GM12878 (cell line): ENCODE measurements at regions not wholly inside any gene's neighbourhood (a gene's known extent, or its start where the extent isn't known, plus 50 kb on each side); places are given as distances from the start of the nearest gene placed in this dataset.
A peak's percentile ranks its signal among the peaks of the same experiment; 100 is the strongest.

Experiments
- ATAC-seq: fragments of 200-7000 bp; cut with Tn5 transposase; 3 replicates; pipeline ENCODE4 v1.9.1; 2020; ENCODE audit warnings: mild to moderate bottlenecking, moderate library complexity
- BruUV-seq: library from RNA; stranded (reverse); fragments of 400-500 nt; replicated peaks from 2 replicates; lab custom pipeline; 2021; lab: Mats Ljungman, UMichigan
- CTCF ChIA-PET: fragments of 300-600 bp; sonication (Branson Sonifier 250); formaldehyde crosslinking; extraction: SDS; loops from one replicate; lab custom pipeline; 2021; ENCODE audit warnings: inconsistent platforms; lab: Yijun Ruan, JAX
- POLR2A ChIA-PET: fragments of 350-600 bp; formaldehyde crosslinking; extraction: SDS; loops from one replicate; lab custom pipeline; 2021; ENCODE audit warnings: inconsistent platforms; lab: Charles Lee
- RAD21 ChIA-PET: fragments of 300-600 bp; sonication (Branson Sonifier 250); formaldehyde crosslinking; loops from one replicate; lab custom pipeline; 2023; ENCODE audit warnings: antibody characterized with exemption; ENCODE audit not compliant: unreplicated experiment; lab: Charles Lee
- SMC1A ChIA-PET: fragments of 300-600 bp; sonication (Branson Sonifier 250); formaldehyde crosslinking; loops from one replicate; lab custom pipeline; 2023; ENCODE audit not compliant: unreplicated experiment, uncharacterized antibody; lab: Charles Lee
- DNase-seq: peaks from one replicate; pipeline ENCODE4 v3.0.0-alpha.2; 2011; ENCODE audit warnings: low read depth, low spot score
- FAIRE-seq: peaks from 3 replicates; lab custom pipeline; 2011; peaks lifted over from hg19 to GRCh38; lab: Jason Lieb, UNC
- H2AFZ ChIP-seq: 2 replicates; pipeline ENCODE4 v1.6.0; 2011; ENCODE audit warnings: low read depth, low read length, control low read depth; ENCODE audit not compliant: control insufficient read depth
- H3K27ac ChIP-seq: 2 replicates; pipeline ENCODE4 v1.5.1; 2011; ENCODE audit warnings: control low read depth; ENCODE audit not compliant: control insufficient read depth, insufficient read depth
- H3K27me3 ChIP-seq, 2 experiments: replicated peaks in 1 of 2; 2 replicates each; pipeline versions ENCODE4 v1.6.0 to v1.6.1; 2011; ENCODE audit warnings: low read length in 1 of 2; ENCODE audit not compliant: control insufficient read depth in 2 of 2, insufficient read depth in 2 of 2
- H3K36me3 ChIP-seq, 2 experiments: 2 replicates each; pipeline ENCODE4 v1.5.1; 2011; ENCODE audit warnings: low read length in 1 of 2; ENCODE audit not compliant: control insufficient read depth in 2 of 2, insufficient read depth in 2 of 2
- H3K4me1 ChIP-seq: 2 replicates; pipeline ENCODE4 v1.6.1; 2011; ENCODE audit warnings: mild to moderate bottlenecking, low read length, moderate library complexity, mixed read lengths; ENCODE audit not compliant: control insufficient read depth, insufficient read depth
- H3K4me2 ChIP-seq: 2 replicates; pipeline ENCODE4 v1.6.0; 2011; ENCODE audit warnings: control low read depth; ENCODE audit not compliant: control insufficient read depth, insufficient read depth
- H3K4me3 ChIP-seq: fragments of 200-600 bp; sonication (generic); 2 replicates; pipeline ENCODE4 v1.5.1; 2016
- H3K79me2 ChIP-seq: 2 replicates; pipeline ENCODE4 v1.6.0; 2011; ENCODE audit warnings: low read length; ENCODE audit not compliant: control insufficient read depth, insufficient read depth
- H3K9ac ChIP-seq: 2 replicates; pipeline ENCODE4 v1.8.0; 2011; ENCODE audit warnings: low read length, control low read depth, mixed read lengths; ENCODE audit not compliant: control insufficient read depth, insufficient read depth
- H3K9me3 ChIP-seq: replicated peaks from 3 replicates; pipeline ENCODE4 v1.5.1; 2011; ENCODE audit warnings: mild to moderate bottlenecking, low read length; ENCODE audit not compliant: control insufficient read depth, insufficient read depth
- H4K20me1 ChIP-seq: 2 replicates; pipeline ENCODE4 v1.6.0; 2011; ENCODE audit not compliant: control insufficient read depth, insufficient read depth
- ATF7 ChIP-seq: fragments of 450-650 bp; IDR thresholded peaks from 2 replicates; pipeline ENCODE4 v1.6.1; 2016; ENCODE audit warnings: low read depth, mild to moderate bottlenecking
- CBFB ChIP-seq: IDR thresholded peaks from 2 replicates; pipeline ENCODE4 v1.6.1; 2016; ENCODE audit warnings: antibody characterized with exemption, low read depth
- EP300 ChIP-seq, 2 experiments: fragments of 150-350 bp in 1 of 2; IDR thresholded peaks; 2 replicates each; pipeline ENCODE4 v1.6.1; 2011 to 2012; ENCODE audit warnings: low read depth in 2 of 2, low read length in 2 of 2, borderline replicate concordance in 1 of 2, improper control_type of control experiment in 1 of 2, inconsistent platforms in 1 of 2; ENCODE audit not compliant: control insufficient read depth in 1 of 2
- HDGF ChIP-seq: fragments of 450-650 bp; IDR thresholded peaks from 2 replicates; pipeline ENCODE4 v1.6.1; 2016; ENCODE audit warnings: antibody characterized with exemption
- MTA2 ChIP-seq: fragments of 450-650 bp; IDR thresholded peaks from 2 replicates; pipeline ENCODE4 v1.6.1; 2016; ENCODE audit warnings: low read depth, mild to moderate bottlenecking, moderate library complexity
- NR2F1 ChIP-seq: fragments of 450-650 bp; conservative IDR thresholded peaks from 2 replicates; pipeline ENCODE4 v1.6.1; 2017; ENCODE audit warnings: mild to moderate bottlenecking
- PAX5 ChIP-seq: IDR thresholded peaks from 2 replicates; pipeline ENCODE4 v1.6.1; 2011; ENCODE audit warnings: low read depth, low read length, borderline replicate concordance
- PAX8 ChIP-seq: fragments of 450-650 bp; IDR thresholded peaks from 2 replicates; pipeline ENCODE4 v1.6.1; 2017; ENCODE audit warnings: mild to moderate bottlenecking, moderate library complexity
- POU2F2 ChIP-seq: IDR thresholded peaks from 3 replicates; pipeline ENCODE4 v1.6.1; 2011; ENCODE audit warnings: low read depth, mild to moderate bottlenecking, low read length, borderline replicate concordance
- RUNX3 ChIP-seq: IDR thresholded peaks from 2 replicates; pipeline ENCODE4 v1.6.1; 2012; ENCODE audit warnings: low read length, inconsistent platforms
- SMAD1 ChIP-seq: fragments of 450-650 bp; IDR thresholded peaks from 2 replicates; pipeline ENCODE4 v1.6.1; 2018; ENCODE audit warnings: mild to moderate bottlenecking, low read depth; ENCODE audit not compliant: partially characterized antibody
- SP1 ChIP-seq: IDR thresholded peaks from one replicate; pipeline ENCODE4 v1.6.1; 2011; ENCODE audit warnings: low read depth, low read length
- SRF ChIP-seq, 2 experiments: IDR thresholded peaks; 2 replicates each; pipeline ENCODE4 v1.6.1; 2011; ENCODE audit warnings: low read depth in 2 of 2, low read length in 2 of 2, mild to moderate bottlenecking in 1 of 2, moderate library complexity in 1 of 2
- SUPT20H ChIP-seq: IDR thresholded peaks from 2 replicates; pipeline ENCODE4 v1.6.1; 2011; ENCODE audit warnings: low read depth, mild to moderate bottlenecking, low read length, moderate library complexity, borderline replicate concordance; ENCODE audit not compliant: control insufficient read depth
- WRNIP1 ChIP-seq: IDR thresholded peaks from 2 replicates; pipeline ENCODE4 v1.6.1; 2011; ENCODE audit warnings: low read depth, low read length, improper control_type of control experiment, borderline replicate concordance
- ZNF217 ChIP-seq: fragments of 450-650 bp; IDR thresholded peaks from 2 replicates; pipeline ENCODE4 v1.6.1; 2017; ENCODE audit warnings: antibody characterized with exemption, mild to moderate bottlenecking
- ZNF687 ChIP-seq: fragments of 450-650 bp; IDR thresholded peaks from 2 replicates; pipeline ENCODE4 v1.6.1; 2017; ENCODE audit warnings: mild to moderate bottlenecking, moderate library complexity
- ZZZ3 ChIP-seq: IDR thresholded peaks from 2 replicates; pipeline ENCODE4 v1.6.1; 2011; ENCODE audit warnings: low read depth; ENCODE audit not compliant: control insufficient read depth, insufficient read length
- WGBS: methylation state at CpG from one replicate; pipeline ENCODE4 v1.1.6; 2016; ENCODE audit warnings: low lambda C conversion rate; ENCODE audit not compliant: insufficient replicate concordance, insufficient coverage; ENCODE audit errors: missing lambda C conversion rate; 5-methylcytosine and 5-hydroxymethylcytosine counted together
- in situ Hi-C: fragments of 300-500 bp; cut with MboI; formaldehyde crosslinking; loops from 9 replicates; pipeline ENCODE4 v1.14.3; 2018; ENCODE audit warnings: mixed read lengths
- intact Hi-C: fragments of 100-400 bp; cut with micrococcal nuclease; formaldehyde crosslinking; loops from one replicate; pipeline ENCODE4 v1.14.2; 2022; ENCODE audit not compliant: unreplicated experiment

DNA sequence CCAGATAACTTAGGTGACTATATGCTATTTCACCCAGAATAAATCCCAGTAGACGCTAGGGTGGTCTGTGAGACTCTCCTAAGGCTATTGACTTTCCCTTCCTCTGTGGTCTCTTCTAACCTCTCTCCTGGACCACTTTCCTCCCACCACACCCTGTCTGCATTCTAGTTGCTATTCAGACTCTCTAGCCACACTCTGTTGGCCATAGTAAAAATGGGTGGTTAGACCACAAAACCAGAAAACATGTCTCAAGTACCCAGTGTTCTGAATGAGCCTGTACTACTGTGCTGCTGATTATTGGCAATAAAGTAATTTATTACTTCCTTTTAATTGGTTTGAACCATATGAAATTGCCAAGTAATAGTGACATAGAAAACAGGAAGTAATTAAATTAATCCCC, 240.8 kb downstream of the KIF20B start:
- Histone ChIP-seq H3K4me3 (no peak overlapping the region), H3K27ac (no peak overlapping the region), H3K4me2 (no peak overlapping the region), H3K9me3 (no peaks in the 10 kb centered on the region), H4K20me1 (no peaks in the 10 kb centered on the region), H3K4me1 (no peaks in the 10 kb centered on the region), H2AFZ (no peak overlapping the region), H3K9ac (no peak overlapping the region), H3K27me3 (peaks cover 0 to 2% of the 10 kb centered on the region in 2 experiments; a peak in 2 of 4 replicates), H3K79me2 (no peaks in the 10 kb centered on the region), H3K36me3 (no peaks in the 10 kb centered on the region)
- ChIA-PET CTCF (no interaction called here), RAD21 (interaction anchor here (1.2 kb wide), 1 partner anchor 11 kb away, joined by 3 read pairs; no protein-coding TSS in a partner anchor), POLR2A (no interaction called here), SMC1A (no interaction called here)
- FAIRE-seq (no peak), DNase-seq (no peak), ATAC-seq (peak; percentile 86)
- no TSS peak for BruUV-seq
- TF ChIP-seq CBFB (0 out of 2 replicates have a peak, but pooled peaks have one; percentile 48), ATF7 (no peak), RUNX3 (peak; percentile 84), EP300 (IDR thresholded peaks at IDR 0.05; ENCODE audit: borderline replicate concordance in 1 of 2, control insufficient read depth in 1 of 2, low read depth in 2 of 2, low read length in 2 of 2) (no peak), ZZZ3 (no peak), SP1 (no peak), HDGF (no peak), SRF (IDR thresholded peaks at IDR 0.05; ENCODE audit: low read depth in 2 of 2, low read length in 2 of 2) (no peak), ZNF687 (no peak), PAX8 (no peak), POU2F2 (peak; percentile 86; the same call in 2 of the 3 replicates), NR2F1 (0 out of 2 replicates have a peak, but pooled peaks have one; percentile 23), MTA2 (no peak), ZNF217 (0 out of 2 replicates have a peak, but pooled peaks have one; percentile 45), SMAD1 (no peak), SUPT20H (no peak), PAX5 (peak; percentile 60; the same call in 1 of the 2 replicates), WRNIP1 (no peak)
- in situ Hi-C loops (no loop called here), intact Hi-C loops (no loop called here)
- WGBS, result 5% methylated on average over 1 of the region's 1 CpG
